HEK293 (cell line): ENCODE measurements at regions not wholly inside any gene's neighbourhood (a gene's known extent, or its start where the extent isn't known, plus 50 kb on each side); places are given as distances from the start of the nearest gene placed in this dataset.

ENCODE experiments used
- KLF8 ChIP-seq: fragments of 450-650 bp; formaldehyde crosslinking; IDR thresholded peaks from 2 replicates; pipeline ENCODE4 v1.5.1; 2016; ENCODE audit warnings: missing biosample characterization, missing genetic modification characterization
- SETDB1 ChIP-seq: IDR thresholded peaks from one replicate; pipeline ENCODE4 v1.6.1; 2017; ENCODE audit warnings: mild to moderate bottlenecking, low read length, moderate library complexity, mixed read lengths; ENCODE audit not compliant: insufficient read length
- ZNF140 ChIP-seq: fragments of 450-650 bp; formaldehyde crosslinking; IDR thresholded peaks from 2 replicates; pipeline ENCODE4 v1.5.1; 2016; ENCODE audit warnings: missing biosample characterization, missing genetic modification characterization
- ZNF157 ChIP-seq: fragments of 450-650 bp; formaldehyde crosslinking; IDR thresholded peaks from 2 replicates; pipeline ENCODE4 v1.5.1; 2016; ENCODE audit warnings: missing biosample characterization, missing genetic modification characterization
- ZNF211 ChIP-seq: fragments of 450-650 bp; formaldehyde crosslinking; IDR thresholded peaks from 2 replicates; pipeline ENCODE4 v1.5.1; 2016; ENCODE audit warnings: low read depth, missing biosample characterization, missing genetic modification characterization
- ZNF549 ChIP-seq: fragments of 450-650 bp; IDR thresholded peaks from 2 replicates; pipeline ENCODE4 v1.5.1; 2018; ENCODE audit warnings: missing biosample characterization, missing genetic modification characterization, mild to moderate bottlenecking, inconsistent platforms, moderate library complexity
- TF ChIP-seq, protein P1 (sequence below): fragments of 450-650 bp; formaldehyde crosslinking; IDR thresholded peaks from 2 replicates; pipeline ENCODE4 v1.5.1; 2016; ENCODE audit warnings: missing biosample characterization, missing genetic modification characterization
- TF ChIP-seq, protein P2 (sequence below): fragments of 450-650 bp; formaldehyde crosslinking; conservative IDR thresholded peaks from 2 replicates; pipeline ENCODE4 v1.5.1; 2016; ENCODE audit warnings: low read depth, missing biosample characterization, missing genetic modification characterization
- TF ChIP-seq, protein P3 (sequence below): fragments of 450-650 bp; formaldehyde crosslinking; IDR thresholded peaks from 2 replicates; pipeline ENCODE4 v1.5.1; 2016; ENCODE audit warnings: missing biosample characterization, missing genetic modification characterization

DNA sequence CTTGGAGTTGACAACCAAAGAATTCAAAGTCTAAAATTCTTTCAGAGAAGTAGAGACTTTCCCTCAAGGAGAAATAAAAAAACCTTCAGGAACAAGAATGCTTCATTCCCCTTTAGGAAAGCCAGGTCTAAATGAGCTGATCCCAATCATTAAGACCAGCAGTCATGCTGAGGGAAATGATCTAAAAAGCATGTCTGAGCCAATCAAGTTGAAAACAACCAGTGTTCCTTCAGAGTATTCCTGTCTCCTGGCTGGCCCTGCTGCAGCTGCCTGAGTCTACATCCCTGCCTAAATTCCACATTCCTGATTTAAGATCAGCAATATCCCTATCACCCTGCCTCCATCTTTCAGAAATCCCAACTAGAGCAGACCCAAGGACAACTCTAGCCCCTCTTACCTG lies 244.5 kb downstream of the PLK2 start:
- TF ChIP-seq ZNF549, result no peak
- TF ChIP-seq, protein P1, sequence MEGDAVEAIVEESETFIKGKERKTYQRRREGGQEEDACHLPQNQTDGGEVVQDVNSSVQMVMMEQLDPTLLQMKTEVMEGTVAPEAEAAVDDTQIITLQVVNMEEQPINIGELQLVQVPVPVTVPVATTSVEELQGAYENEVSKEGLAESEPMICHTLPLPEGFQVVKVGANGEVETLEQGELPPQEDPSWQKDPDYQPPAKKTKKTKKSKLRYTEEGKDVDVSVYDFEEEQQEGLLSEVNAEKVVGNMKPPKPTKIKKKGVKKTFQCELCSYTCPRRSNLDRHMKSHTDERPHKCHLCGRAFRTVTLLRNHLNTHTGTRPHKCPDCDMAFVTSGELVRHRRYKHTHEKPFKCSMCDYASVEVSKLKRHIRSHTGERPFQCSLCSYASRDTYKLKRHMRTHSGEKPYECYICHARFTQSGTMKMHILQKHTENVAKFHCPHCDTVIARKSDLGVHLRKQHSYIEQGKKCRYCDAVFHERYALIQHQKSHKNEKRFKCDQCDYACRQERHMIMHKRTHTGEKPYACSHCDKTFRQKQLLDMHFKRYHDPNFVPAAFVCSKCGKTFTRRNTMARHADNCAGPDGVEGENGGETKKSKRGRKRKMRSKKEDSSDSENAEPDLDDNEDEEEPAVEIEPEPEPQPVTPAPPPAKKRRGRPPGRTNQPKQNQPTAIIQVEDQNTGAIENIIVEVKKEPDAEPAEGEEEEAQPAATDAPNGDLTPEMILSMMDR (tag by site-specific recombination), result no peak
- no peak for TF ChIP-seq KLF8
- no peak for TF ChIP-seq ZNF140 (tag by site-specific recombination)
- TF ChIP-seq ZNF211, result no peak
- no peak for TF ChIP-seq SETDB1
- TF ChIP-seq, protein P2, sequence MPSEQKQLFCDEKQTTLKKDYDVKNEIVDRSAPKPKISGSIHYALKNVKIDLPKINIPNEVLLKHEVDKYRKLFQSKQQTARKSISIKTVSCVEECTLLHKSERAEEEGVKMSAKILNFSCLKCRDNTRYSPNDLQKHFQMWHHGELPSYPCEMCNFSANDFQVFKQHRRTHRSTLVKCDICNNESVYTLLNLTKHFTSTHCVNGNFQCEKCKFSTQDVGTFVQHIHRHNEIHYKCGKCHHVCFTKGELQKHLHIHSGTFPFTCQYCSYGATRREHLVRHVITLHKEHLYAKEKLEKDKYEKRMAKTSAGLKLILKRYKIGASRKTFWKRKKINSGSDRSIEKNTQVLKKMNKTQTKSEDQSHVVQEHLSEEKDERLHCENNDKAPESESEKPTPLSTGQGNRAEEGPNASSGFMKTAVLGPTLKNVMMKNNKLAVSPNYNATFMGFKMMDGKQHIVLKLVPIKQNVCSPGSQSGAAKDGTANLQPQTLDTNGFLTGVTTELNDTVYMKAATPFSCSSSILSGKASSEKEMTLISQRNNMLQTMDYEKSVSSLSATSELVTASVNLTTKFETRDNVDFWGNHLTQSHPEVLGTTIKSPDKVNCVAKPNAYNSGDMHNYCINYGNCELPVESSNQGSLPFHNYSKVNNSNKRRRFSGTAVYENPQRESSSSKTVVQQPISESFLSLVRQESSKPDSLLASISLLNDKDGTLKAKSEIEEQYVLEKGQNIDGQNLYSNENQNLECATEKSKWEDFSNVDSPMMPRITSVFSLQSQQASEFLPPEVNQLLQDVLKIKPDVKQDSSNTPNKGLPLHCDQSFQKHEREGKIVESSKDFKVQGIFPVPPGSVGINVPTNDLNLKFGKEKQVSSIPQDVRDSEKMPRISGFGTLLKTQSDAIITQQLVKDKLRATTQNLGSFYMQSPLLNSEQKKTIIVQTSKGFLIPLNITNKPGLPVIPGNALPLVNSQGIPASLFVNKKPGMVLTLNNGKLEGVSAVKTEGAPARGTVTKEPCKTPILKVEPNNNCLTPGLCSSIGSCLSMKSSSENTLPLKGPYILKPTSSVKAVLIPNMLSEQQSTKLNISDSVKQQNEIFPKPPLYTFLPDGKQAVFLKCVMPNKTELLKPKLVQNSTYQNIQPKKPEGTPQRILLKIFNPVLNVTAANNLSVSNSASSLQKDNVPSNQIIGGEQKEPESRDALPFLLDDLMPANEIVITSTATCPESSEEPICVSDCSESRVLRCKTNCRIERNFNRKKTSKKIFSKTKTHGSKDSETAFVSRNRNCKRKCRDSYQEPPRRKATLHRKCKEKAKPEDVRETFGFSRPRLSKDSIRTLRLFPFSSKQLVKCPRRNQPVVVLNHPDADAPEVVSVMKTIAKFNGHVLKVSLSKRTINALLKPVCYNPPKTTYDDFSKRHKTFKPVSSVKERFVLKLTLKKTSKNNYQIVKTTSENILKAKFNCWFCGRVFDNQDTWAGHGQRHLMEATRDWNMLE (tag by site-specific recombination), result no peak
- TF ChIP-seq ZNF157 (tag by site-specific recombination), result no peak
- TF ChIP-seq, protein P3, sequence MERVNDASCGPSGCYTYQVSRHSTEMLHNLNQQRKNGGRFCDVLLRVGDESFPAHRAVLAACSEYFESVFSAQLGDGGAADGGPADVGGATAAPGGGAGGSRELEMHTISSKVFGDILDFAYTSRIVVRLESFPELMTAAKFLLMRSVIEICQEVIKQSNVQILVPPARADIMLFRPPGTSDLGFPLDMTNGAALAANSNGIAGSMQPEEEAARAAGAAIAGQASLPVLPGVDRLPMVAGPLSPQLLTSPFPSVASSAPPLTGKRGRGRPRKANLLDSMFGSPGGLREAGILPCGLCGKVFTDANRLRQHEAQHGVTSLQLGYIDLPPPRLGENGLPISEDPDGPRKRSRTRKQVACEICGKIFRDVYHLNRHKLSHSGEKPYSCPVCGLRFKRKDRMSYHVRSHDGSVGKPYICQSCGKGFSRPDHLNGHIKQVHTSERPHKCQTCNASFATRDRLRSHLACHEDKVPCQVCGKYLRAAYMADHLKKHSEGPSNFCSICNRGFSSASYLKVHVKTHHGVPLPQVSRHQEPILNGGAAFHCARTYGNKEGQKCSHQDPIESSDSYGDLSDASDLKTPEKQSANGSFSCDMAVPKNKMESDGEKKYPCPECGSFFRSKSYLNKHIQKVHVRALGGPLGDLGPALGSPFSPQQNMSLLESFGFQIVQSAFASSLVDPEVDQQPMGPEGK, result no peak
